Loucy (cell line): ENCODE measurements at regions not wholly inside any gene's neighbourhood (a gene's known extent, or its start where the extent isn't known, plus 50 kb on each side); places are given as distances from the start of the nearest gene placed in this dataset.

ENCODE experiments used
- CTCF ChIP-seq: fragments of 200-600 bp; sonication (generic); conservative IDR thresholded peaks from 2 replicates; pipeline ENCODE4 v1.5.1; 2014; ENCODE audit warnings: mild to moderate bottlenecking, antibody characterized with exemption, low read length
- EZH2phosphoT487 ChIP-seq: fragments of 200-600 bp; IDR thresholded peaks from 2 replicates; pipeline ENCODE4 v1.6.1; 2018; ENCODE audit warnings: antibody characterized with exemption, mild to moderate bottlenecking, moderate library complexity, borderline replicate concordance

GRCh38 chr12:5096241-5096924 lies 52.7 kb downstream of the KCNA5 start:
- no peak for TF ChIP-seq EZH2phosphoT487
- no peak for TF ChIP-seq CTCF
